HG03196 (cell line): ENCODE measurements at regions not wholly inside any gene's neighbourhood (a gene's known extent, or its start where the extent isn't known, plus 50 kb on each side); places are given as distances from the start of the nearest gene placed in this dataset.
"Not testable (repeated sequence)": the region's sequence is repeated elsewhere in the genome, so short reads cannot be mapped to it uniquely, and the experiment has no call there.

Experiments
- ATAC-seq: cut with Tn5 transposase; IDR thresholded peaks from one replicate; pipeline ENCODE4 v1.9.1; 2021; ENCODE audit not compliant: unreplicated experiment

DNA sequence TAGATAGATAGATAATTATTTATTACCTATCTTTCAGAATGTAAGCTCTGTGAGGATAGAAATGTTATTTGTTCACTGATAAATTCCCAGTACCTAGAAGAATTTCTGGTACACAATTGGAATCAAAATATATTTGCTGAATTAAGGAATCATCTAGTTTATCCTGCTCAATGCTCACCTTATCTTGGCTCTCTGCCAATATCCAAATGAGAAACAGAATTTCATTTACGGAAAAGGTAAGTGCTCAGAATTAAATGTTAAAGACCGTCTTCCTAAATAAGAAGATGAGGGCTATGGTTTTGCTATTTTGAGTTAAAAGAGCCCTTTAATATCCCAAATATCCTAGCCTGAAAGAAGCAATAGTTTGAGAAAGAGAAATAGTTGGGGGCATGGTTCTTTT, 232.1 kb upstream of the PDE4D start:
- ATAC-seq, result no peak

DNA sequence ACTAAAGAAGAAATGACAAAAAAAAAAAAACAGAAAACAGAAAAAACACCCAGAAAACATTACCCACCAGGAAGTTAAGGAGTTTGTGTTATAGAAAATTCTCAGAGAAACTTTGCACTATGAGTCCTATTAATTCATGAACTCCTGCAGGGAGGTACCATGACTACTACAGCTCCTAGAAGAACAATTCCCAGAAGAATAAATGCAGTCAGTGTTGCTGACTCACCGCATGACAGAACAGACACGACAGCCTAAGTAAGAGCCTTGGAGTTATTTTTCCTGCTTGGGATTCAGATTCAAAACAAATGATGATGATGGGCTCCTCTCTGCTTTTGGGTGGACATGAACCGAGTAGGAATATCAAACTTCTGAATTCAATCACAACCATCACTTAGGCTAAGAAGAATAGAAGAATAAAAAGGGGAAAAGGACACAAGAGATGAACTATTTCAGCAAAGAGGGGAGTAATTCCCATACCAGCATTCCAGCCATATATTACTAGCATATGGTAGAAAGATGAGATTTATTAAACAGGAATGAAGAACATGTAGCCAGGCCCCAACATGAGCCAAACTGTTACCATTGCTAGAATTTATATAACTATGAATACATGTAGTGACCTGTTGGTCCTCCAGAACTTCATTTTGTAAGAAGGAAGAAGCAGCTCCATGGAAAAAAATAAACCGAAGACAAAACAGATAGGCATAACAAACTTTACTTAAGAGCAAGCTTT, 209.6 kb upstream of the PDE4D start:
- ATAC-seq, result no peak

DNA sequence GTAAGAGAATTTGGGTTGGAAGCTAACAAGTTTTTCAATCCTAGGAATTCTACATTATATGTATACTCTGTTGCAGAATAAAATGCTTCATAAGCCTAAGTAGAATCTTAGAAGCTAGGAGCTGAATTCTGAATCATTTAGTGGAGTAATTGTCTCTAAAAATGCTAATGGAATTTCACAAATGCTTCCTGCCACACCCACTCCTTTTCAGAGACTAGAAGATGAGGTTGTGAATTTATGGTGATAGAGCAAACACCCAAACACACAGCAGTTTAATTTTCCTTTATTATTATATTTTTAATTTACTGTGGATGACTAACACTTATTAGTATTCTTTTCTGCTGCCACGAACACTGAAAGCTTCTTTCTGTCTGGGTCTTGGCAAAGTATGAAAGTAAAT, 208.0 kb upstream of the PDE4D start:
- no peak for ATAC-seq

DNA sequence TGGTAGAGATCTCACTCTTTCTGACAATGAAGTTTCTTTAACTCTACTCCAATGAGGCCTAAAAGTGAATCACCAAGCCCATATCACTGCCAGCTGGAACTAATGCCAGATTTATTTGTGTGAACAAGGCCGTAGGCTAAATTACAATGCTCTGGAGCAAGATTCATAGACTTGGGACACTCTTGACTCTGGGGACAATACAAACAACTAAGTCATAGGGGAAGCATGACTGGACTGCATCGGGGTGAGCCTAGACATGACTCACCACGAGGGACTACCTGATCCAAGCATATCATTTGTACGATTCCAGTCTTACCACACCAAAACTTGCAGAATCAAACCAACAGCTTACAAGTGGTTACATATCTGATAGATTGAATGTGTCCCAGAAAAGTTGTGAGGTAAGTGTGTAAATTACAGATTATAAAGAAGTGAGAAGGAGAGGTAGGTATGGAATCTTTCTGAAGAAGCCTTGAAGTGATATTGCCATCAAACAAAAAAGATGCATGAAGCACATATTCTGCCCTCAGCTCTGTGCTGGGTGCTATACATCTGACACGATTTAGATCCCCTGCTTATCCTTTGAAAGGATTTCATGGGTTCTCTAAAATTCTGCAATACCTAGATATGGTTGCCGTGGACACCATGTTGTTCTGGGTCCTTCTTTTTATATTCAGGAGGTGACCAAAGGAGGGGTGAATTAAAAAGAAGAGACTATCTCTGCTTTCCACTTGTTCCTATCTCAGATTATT, 199.3 kb upstream of the PDE4D start:
- ATAC-seq, result no peak

DNA sequence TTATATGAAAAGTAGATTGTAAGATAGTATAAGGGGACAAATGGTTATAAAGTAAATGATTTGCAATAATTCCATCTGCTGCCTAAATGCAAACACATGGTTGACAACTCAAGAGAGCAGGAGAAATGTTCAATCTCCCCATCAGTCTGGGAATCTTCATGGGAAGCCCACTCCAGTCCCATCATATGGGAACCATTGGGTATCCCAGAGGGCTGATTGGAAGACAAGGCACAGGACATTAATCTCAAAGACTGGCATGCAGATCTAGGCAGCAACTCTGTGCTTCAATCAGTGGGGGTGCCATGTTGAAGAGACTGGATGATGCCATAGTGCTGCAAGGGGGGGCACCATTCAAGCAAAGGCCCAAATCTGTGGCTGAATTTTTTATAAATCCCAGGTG, 193.1 kb upstream of the PDE4D start:
- ATAC-seq, result no peak

DNA sequence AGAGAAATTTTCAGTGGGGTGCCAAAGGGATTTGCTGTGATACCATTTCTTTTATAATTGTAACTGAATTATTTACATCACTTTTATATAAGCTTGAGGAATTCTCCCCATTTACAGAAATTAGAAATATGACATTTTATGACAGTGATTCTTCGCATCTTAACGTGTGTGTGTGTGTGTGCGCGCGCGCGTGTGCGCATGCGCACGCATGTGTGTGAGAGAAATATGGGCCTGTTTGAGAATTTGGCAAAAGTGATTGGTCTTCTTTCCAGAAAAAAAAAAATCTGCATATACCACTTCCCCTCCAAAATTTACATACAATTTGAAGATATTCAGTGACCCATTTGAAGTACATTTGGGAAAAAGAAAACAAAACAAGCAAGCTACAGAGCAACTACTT, 190.7 kb upstream of the PDE4D start:
- no peak for ATAC-seq

DNA sequence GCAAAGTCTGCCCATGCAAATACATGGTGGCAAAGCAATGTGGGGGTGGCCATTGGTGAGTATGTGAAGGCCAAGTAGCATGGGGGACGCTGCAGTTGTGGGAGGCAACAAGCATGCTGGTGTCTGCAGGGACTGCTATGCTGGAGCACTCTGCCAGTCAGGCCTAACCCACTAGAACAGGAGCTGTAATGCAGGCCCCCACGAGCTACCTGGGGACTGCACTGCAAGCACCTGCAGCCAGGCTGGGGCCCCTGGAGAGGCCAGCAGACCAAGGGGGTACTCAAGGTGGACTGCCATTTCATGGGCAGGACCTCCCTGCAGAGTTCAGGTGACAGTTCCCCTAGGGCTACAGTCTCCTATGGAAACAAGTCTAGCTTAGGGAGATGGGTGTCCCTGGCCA, 183.8 kb upstream of the PDE4D start:
- ATAC-seq, result no peak

DNA sequence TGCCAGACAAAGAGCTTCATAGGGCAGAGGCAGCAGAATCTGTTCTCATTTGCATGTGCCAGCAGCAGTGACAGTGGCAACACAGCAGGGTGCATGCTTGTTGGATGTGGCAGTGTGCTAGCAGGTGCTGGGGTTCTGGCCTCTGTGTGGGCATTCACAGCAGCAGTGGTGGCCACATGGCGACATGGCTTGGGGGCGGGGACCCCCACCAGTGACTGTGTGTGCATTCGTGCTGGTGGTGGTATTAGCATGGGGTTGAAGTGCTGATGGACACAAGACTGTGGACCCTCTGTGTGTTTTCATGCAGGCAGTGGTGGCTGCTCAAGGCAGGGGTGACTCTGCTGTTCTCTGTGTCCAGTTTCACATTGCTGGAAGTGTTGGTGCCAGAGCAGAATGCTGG, 183.2 kb upstream of the PDE4D start:
- no peak for ATAC-seq

DNA sequence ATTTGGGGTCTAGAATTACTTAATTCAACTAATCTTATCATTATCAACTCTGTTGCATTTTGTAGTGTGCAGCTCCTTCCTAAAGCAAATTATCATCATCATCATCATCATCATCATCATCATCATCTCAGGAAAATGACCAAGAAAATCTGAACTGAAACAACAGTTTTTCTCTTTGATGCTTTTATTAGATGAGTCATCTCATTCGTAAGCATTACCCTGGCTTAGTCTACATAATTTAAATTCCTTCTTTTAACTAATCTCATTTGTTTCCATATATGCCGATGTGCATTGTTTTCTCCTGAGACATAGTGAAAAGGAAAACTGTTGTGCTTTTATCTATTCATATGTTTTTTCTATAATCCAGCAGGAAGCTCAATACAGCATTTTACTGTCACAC, 173.0 kb upstream of the PDE4D start:
- ATAC-seq, result no peak

DNA sequence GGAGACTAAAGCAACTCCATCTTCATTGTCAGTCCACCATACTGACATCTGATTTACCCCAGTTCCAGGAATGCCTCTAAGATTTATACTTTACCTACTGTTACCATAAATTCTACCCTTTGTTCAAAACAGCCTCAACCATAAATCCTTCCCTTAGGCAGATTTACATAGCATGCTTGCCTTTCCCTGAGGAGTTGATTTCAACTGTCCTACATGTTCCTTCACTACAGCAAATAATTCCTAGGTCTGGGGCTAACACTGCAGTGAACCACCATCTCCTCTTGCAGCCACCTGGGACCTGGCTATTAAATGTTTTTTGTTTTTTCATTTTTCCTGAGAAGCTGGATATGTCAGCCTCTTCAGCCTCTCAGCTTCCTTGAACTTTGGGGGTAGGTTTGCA, 166.9 kb upstream of the PDE4D start:
- no peak for ATAC-seq

DNA sequence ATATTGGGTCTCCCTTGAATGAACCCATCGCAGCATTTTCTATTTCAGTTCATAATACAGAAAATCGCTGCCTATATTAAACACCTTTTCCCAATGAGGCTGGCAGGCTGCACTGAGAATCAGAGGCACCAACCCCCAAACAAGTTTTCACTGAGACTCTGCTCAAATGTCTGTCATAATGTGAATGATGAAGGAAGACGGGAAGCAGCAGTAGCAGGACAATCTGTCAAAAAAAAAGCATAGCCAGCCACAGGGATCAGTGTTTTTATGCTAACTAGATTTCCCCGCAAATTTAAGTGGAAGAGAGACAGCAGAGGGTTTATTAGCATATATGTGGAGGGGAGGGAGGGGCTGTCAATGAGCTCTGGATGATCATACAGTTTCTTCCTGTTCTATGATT, 162.7 kb upstream of the PDE4D start:
- ATAC-seq, result no peak

DNA sequence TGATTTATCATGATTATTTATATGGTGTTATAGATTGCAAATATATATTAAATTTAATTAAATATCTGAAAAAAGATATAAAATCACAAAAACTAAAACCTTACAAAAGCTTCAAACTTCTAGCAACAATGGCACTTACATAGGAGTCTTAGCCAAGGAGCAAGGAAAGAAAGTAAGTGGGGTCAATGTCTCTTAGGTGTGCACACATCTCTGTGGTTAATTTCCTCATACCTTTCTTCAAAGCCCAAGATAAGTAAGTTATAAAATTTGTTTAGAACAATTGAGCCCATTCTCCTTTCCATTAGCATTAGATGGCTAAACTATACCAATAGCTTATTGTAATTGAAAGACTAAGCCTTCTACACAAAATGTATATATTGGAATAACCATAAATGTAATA, 161.6 kb upstream of the PDE4D start:
- no peak for ATAC-seq

DNA sequence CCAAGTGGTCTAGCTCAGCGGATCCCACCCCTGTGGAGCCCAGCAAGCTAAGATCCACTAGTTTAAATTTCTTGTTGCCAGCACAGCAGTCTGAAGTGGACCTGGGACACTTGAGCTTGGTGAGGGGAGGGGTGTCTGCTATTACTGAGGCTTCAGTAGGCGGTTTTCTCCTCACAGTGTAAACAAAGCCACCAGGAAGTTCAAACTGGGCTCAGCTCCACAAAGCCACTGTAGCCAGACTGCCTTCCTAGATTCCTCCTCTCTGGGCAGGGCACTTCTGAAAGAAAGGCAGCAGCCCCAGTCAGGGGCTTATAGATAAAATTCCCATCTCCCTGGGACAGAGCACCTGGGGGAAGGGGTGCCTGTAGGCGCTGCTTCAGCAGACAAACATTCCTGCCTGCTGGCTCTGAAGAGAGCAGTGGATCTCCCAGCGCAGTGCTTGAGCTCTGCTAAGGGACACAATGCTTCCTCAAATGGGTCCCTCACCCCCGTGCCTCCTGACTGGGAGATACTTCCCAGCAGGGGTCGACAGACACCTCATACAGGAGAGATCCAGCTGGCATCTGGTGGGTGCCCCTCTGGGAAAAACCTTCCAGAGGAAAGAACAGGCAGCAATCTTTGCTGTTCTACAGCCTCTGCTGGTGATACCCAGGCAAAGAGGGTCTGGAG, 148.6 kb upstream of the PDE4D start:
- not testable (repeated sequence) for ATAC-seq

DNA sequence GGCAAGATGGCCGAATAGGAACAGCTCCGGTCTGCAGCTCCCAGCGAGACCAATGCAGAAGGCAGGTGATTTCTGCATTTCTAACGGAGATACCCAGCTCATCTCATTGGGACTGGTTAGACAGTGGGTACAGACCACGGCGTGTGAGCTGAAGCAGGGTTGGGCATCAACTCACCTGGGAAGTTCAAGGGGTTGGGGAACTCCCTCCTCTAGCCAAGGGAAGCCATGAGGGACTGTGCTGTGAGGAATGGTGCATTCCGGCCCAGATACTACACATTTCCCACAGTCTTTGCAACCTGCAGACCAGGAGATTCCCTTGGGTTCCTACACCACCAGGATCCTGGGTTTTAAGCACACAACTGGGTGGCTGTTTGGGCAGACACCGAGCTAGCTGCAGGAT, 148.0 kb upstream of the PDE4D start:
- ATAC-seq, result not testable (repeated sequence)

DNA sequence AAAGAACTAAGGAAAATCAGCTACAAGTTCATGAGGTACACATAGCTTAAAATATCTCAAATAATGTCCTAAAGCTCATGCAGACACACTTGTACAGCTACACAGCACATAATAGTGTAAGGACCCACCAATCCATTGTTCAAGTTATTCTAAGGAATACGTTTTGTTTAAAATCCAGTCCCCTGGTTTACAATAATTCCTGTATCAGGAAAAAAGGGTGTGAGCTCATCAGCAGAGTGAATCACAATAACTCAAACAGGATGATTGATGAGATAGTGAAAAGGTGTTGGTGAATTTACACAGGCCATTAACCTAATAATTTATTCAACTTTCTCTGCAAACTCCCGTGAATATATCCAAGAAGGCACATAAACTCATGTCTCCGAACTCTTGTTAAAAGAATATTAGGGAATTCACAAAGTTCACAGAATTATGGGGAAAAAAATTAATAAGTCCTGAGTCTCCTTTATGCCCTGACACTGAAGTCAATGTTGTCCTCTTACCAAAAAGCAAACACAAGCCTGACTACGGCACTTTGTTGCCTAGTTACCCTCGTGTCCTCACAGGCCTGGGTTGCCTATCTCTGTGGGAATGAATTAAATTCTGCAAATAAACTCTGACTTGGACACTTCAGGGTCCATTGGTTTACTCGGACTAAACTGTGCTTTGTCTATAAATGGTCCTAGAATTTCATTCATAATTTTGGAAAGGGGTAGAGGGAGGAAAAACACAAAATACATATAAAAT, 142.8 kb upstream of the PDE4D start:
- no peak for ATAC-seq

DNA sequence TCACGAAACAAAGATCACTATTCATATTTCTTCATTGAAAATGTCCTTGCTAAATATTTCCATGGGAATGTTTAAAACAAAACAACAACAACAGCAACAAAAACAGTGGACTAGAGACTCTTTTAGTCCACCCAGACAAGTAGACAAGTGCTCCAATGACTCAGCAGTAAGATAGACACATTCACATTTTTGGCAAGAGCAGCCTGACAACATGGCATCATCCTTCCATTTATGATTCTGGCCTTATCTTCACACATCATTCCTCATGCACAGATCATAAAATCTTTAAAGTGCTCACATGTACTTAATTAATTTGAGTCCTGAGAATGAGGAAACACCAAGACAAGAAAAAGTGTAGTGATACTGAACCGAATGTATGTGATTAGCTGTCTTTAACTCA, 132.6 kb upstream of the PDE4D start:
- ATAC-seq, result no peak

DNA sequence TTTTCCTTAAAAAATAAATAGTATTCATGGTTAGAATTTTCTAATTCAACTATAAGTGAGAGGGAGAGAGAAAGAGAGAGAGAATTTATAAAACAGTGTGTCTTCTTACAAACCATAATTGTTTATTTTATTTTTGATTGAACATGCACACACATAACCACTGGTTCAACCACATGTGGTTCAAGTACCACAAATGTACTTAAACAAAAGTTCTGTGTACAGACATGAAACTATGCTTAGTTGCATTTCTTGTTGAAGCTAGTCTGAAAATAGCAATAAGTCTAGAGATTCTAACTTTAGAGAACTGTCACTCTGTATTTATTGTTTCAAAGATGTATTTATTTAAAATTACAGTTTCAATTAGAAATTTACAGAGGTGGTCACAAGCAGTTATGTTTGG, 130.6 kb upstream of the PDE4D start:
- no peak for ATAC-seq

DNA sequence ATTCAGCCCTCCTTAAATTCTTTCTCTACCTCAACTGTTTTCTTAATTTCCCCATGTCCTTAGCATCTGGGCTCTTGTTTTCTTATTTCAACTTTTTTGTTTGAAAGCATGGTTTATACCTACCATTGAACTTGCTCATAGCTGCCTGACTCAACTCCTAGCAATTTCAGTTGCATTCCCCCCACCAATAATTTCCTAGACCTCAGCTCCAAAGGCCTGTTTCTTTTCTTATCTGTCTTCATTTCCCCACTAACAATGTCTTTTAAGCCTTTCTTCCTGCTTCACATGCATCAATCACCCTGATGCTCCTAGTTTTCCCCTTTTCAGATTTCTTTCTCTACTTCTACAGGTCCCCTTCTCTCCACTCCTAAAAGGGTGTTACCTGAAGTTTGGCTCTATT, 129.7 kb upstream of the PDE4D start:
- ATAC-seq, result no peak

DNA sequence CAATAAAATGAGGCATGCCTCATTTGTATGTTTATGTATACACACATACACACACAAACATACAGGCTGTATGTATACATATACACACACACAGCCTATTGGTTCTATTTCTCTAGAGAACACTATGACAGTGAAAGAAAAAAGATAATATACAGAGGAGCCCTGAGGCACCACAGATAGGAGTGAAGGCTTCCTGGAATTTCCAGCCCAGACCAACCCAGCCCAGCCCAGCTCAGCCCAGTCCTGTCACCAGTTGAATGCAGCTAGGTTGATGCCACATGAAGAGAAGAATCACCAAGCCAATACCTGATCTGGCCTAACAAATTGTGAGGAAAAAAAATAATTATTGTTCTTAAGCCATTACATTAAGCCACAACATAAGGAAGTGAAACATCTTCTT, 126.9 kb upstream of the PDE4D start:
- ATAC-seq, result no peak

DNA sequence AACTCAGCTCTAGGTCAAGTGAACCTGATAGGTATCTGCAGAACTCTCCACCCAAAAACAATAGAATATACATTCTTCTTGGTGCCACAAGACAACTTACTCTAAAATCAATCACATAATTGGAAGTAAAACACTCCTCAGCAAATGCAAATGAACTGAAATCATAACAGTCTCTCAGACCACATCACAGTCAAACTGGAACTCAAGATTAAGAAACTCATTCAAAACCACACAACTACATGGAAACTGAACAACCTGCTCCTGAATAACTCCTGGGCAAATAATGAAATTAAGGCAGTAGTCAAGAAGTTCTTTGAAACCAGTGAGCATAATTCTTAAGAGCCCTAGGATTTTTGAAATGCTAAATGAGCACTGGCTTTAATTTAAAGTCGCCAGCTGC, 125.4 kb upstream of the PDE4D start:
- ATAC-seq, result not testable (repeated sequence)

DNA sequence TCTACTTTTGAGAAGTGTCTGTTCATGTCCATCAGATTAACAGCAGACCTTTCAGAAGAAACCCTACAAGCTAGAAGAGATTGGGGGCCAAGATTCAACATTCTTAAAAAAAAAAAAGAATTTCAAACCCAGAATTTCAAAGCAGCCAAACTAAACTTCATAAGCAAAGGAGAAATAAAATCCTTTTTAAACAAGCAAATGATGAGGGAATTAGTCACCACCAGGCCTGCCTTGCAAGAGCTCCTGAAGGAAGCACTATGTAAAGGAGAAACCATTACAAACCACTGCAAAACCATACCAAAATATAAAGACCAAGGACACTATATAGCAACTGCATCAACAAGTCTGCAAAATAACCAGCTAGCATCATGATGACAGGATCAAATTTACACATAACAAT, 124.6 kb upstream of the PDE4D start:
- no peak for ATAC-seq

DNA sequence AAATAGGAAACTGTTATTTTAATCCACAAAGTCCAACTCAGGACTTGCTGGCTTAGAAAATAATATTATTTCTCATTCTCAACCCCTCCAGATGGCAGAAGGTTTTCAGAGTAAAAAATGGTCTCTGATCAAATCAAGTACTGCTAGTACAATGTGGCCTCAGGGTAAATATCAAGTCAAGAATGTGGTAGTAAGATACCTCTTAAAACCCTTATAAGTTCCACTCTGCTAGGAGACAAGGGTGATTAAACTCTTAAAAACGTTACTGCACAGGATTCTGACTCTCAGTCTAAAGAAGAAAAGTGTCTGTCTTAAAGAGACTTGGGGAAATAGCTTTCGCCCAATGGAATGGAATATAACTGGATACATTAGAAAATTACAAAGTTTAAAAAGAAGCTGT, 120.8 kb upstream of the PDE4D start:
- no peak for ATAC-seq
